GM12878 (cell line): ENCODE measurements at regions not wholly inside any gene's neighbourhood (a gene's known extent, or its start where the extent isn't known, plus 50 kb on each side); places are given as distances from the start of the nearest gene placed in this dataset.

ENCODE experiments used
- ATAC-seq: fragments of 200-7000 bp; cut with Tn5 transposase; 3 replicates; pipeline ENCODE4 v1.9.1; 2020; ENCODE audit warnings: mild to moderate bottlenecking, moderate library complexity
- BruUV-seq: library from RNA; stranded (reverse); fragments of 400-500 nt; replicated peaks from 2 replicates; lab custom pipeline; 2021; lab: Mats Ljungman, UMichigan
- CTCF ChIA-PET: fragments of 300-600 bp; sonication (Branson Sonifier 250); formaldehyde crosslinking; extraction: SDS; loops from one replicate; lab custom pipeline; 2021; ENCODE audit warnings: inconsistent platforms; lab: Yijun Ruan, JAX
- POLR2A ChIA-PET: fragments of 350-600 bp; formaldehyde crosslinking; extraction: SDS; loops from one replicate; lab custom pipeline; 2021; ENCODE audit warnings: inconsistent platforms; lab: Charles Lee
- RAD21 ChIA-PET: fragments of 300-600 bp; sonication (Branson Sonifier 250); formaldehyde crosslinking; loops from one replicate; lab custom pipeline; 2023; ENCODE audit warnings: antibody characterized with exemption; ENCODE audit not compliant: unreplicated experiment; lab: Charles Lee
- SMC1A ChIA-PET: fragments of 300-600 bp; sonication (Branson Sonifier 250); formaldehyde crosslinking; loops from one replicate; lab custom pipeline; 2023; ENCODE audit not compliant: unreplicated experiment, uncharacterized antibody; lab: Charles Lee
- DNase-seq: peaks from one replicate; pipeline ENCODE4 v3.0.0-alpha.2; 2011; ENCODE audit warnings: low read depth, low spot score
- FAIRE-seq: peaks from 3 replicates; lab custom pipeline; 2011; peaks lifted over from hg19 to GRCh38; lab: Jason Lieb, UNC
- H2AFZ ChIP-seq: 2 replicates; pipeline ENCODE4 v1.6.0; 2011; ENCODE audit warnings: low read depth, low read length, control low read depth; ENCODE audit not compliant: control insufficient read depth
- H3K27ac ChIP-seq: 2 replicates; pipeline ENCODE4 v1.5.1; 2011; ENCODE audit warnings: control low read depth; ENCODE audit not compliant: control insufficient read depth, insufficient read depth
- H3K27me3 ChIP-seq, 2 experiments: replicated peaks in 1 of 2; 2 replicates each; pipeline versions ENCODE4 v1.6.0 to v1.6.1; 2011; ENCODE audit warnings: low read length in 1 of 2; ENCODE audit not compliant: control insufficient read depth in 2 of 2, insufficient read depth in 2 of 2
- H3K36me3 ChIP-seq, 2 experiments: 2 replicates each; pipeline ENCODE4 v1.5.1; 2011; ENCODE audit warnings: low read length in 1 of 2; ENCODE audit not compliant: control insufficient read depth in 2 of 2, insufficient read depth in 2 of 2
- H3K4me1 ChIP-seq: 2 replicates; pipeline ENCODE4 v1.6.1; 2011; ENCODE audit warnings: mild to moderate bottlenecking, low read length, moderate library complexity, mixed read lengths; ENCODE audit not compliant: control insufficient read depth, insufficient read depth
- H3K4me2 ChIP-seq: 2 replicates; pipeline ENCODE4 v1.6.0; 2011; ENCODE audit warnings: control low read depth; ENCODE audit not compliant: control insufficient read depth, insufficient read depth
- H3K4me3 ChIP-seq: fragments of 200-600 bp; sonication (generic); 2 replicates; pipeline ENCODE4 v1.5.1; 2016
- H3K79me2 ChIP-seq: 2 replicates; pipeline ENCODE4 v1.6.0; 2011; ENCODE audit warnings: low read length; ENCODE audit not compliant: control insufficient read depth, insufficient read depth
- H3K9ac ChIP-seq: 2 replicates; pipeline ENCODE4 v1.8.0; 2011; ENCODE audit warnings: low read length, control low read depth, mixed read lengths; ENCODE audit not compliant: control insufficient read depth, insufficient read depth
- H3K9me3 ChIP-seq: replicated peaks from 3 replicates; pipeline ENCODE4 v1.5.1; 2011; ENCODE audit warnings: mild to moderate bottlenecking, low read length; ENCODE audit not compliant: control insufficient read depth, insufficient read depth
- H4K20me1 ChIP-seq: 2 replicates; pipeline ENCODE4 v1.6.0; 2011; ENCODE audit not compliant: control insufficient read depth, insufficient read depth
- E4F1 ChIP-seq: fragments of 450-650 bp; IDR thresholded peaks from 2 replicates; pipeline ENCODE4 v1.6.1; 2018; ENCODE audit warnings: borderline replicate concordance, mild to moderate bottlenecking; ENCODE audit not compliant: partially characterized antibody
- MLLT1 ChIP-seq: fragments of 450-650 bp; IDR thresholded peaks from 2 replicates; pipeline ENCODE4 v1.6.1; 2016; ENCODE audit warnings: mild to moderate bottlenecking
- WRNIP1 ChIP-seq: IDR thresholded peaks from 2 replicates; pipeline ENCODE4 v1.6.1; 2011; ENCODE audit warnings: low read depth, low read length, improper control_type of control experiment, borderline replicate concordance
- WGBS: methylation state at CpG from one replicate; pipeline ENCODE4 v1.1.6; 2016; ENCODE audit warnings: low lambda C conversion rate; ENCODE audit not compliant: insufficient replicate concordance, insufficient coverage; ENCODE audit errors: missing lambda C conversion rate; 5-methylcytosine and 5-hydroxymethylcytosine counted together
- in situ Hi-C: fragments of 300-500 bp; cut with MboI; formaldehyde crosslinking; loops from 9 replicates; pipeline ENCODE4 v1.14.3; 2018; ENCODE audit warnings: mixed read lengths
- intact Hi-C: fragments of 100-400 bp; cut with micrococcal nuclease; formaldehyde crosslinking; loops from one replicate; pipeline ENCODE4 v1.14.2; 2022; ENCODE audit not compliant: unreplicated experiment

- no TSS peak for BruUV-seq
- SMC1A ChIA-PET: interaction anchor here (0.7 to 1.3 kb wide), 2 partner anchors 47 to 96 kb away, joined by 3 read pairs; no protein-coding TSS in a partner anchor
- Histone ChIP-seq H3K4me2 (no peak overlapping the region), H3K27me3 (no peaks in the 10 kb centered on the region), H3K36me3 (no peaks in the 10 kb centered on the region; a peak in 1 of 4 replicates), H3K9me3 (no peaks in the 10 kb centered on the region), H4K20me1 (no peaks in the 10 kb centered on the region), H3K27ac (no peak overlapping the region), H3K4me1 (peaks cover 10% of the 10 kb centered on the region), H3K9ac (no peak overlapping the region), H3K79me2 (no peaks in the 10 kb centered on the region; the same call in 1 of the 2 replicates), H2AFZ (no peak overlapping the region), H3K4me3 (no peak overlapping the region)
- 100% methylated on average over 1 of the region's 1 CpG for WGBS
- POLR2A ChIA-PET: no interaction called here
- CTCF ChIA-PET: no interaction called here
- DNase-seq (no peak), ATAC-seq (no peak), FAIRE-seq (no peak)
- RAD21 ChIA-PET: no interaction called here
- intact Hi-C loops: no loop called here
- no peak for TF ChIP-seq E4F1
- TF ChIP-seq MLLT1: no peak
- no peak for TF ChIP-seq WRNIP1
- in situ Hi-C loops: no loop called here
Measured at GRCh38 chr6:166855416-166855815, 100.9 kb downstream of the RNASET2 start.
